ENCODE measurements at regions not wholly inside any gene's neighbourhood (a gene's known extent, or its start where the extent isn't known, plus 50 kb on each side); places are given as distances from the start of the nearest gene placed in this dataset.

GRCh38 chr10:53749439-53749838, 976.9 kb upstream of the MBL2 start:
- TF ChIP-seq POLR2A (IDR thresholded peaks at IDR 0.05) (no peak), CTCF (IDR thresholded peaks at IDR 0.05) (no peak)
- H3K4me1 ChIP-seq: no peaks in the 10 kb centered on the region
- 39% methylated on average over 2 of the region's 2 CpGs for WGBS (ENCODE audit: insufficient coverage, low coverage, low lambda C conversion rate, missing lambda C conversion rate)
- no peaks in the 10 kb centered on the region for H3K9me3 ChIP-seq
- H3K36me3 ChIP-seq: no peaks in the 10 kb centered on the region
- intact Hi-C loops (cut with DNase I): no loop called here
- no peaks in the 10 kb centered on the region for H3K27me3 ChIP-seq
- DNase-seq (no peak), ATAC-seq (no peak)
- no peak overlapping the region for H3K4me3 ChIP-seq
- no peak overlapping the region for H3K27ac ChIP-seq

- no peak for DNase-seq
- TF ChIP-seq POLR2A (IDR thresholded peaks at IDR 0.05) (no peak), CTCF (IDR thresholded peaks at IDR 0.05) (no peak)
- H3K9me3 ChIP-seq: no peaks in the 10 kb centered on the region
- no peak overlapping the region for H3K4me3 ChIP-seq
- no peak for ATAC-seq
- intact Hi-C loops (cut with DNase I): no loop called here
- H3K27me3 ChIP-seq: no peaks in the 10 kb centered on the region
- no peaks in the 10 kb centered on the region for H3K4me1 ChIP-seq
- 87% methylated on average over 1 of the region's 1 CpG for WGBS (ENCODE audit: insufficient coverage, low coverage, low lambda C conversion rate, missing lambda C conversion rate)
- no peaks in the 10 kb centered on the region for H3K36me3 ChIP-seq
- H3K27ac ChIP-seq: no peak overlapping the region
Measured at GRCh38 chr10:53748319-53748718, 975.7 kb upstream of the MBL2 start.

DNA sequence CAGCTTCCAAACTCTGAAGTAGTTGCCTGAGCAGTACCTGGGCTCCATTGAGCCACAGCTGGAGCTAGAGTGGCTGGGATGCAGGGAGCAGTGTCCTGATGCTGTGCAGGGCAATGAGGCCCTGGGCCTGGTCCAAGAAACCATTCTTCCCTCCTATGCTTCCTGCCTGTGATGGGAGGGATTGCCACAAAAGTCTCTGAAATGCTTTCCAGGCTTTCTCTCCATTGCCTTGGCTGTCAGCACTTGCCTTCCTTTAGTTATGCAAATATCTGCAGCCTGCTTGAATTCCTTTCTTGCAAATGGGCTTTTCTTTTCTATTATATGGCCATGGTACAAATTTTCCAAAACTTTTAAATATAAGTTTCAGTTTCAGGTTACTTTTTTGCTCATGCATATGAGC, 972.2 kb upstream of the MBL2 start:
- TF ChIP-seq POLR2A (IDR thresholded peaks at IDR 0.05) (no peak), CTCF (IDR thresholded peaks at IDR 0.05) (no peak)
- no peak overlapping the region for H3K4me3 ChIP-seq
- H3K9me3 ChIP-seq: no peaks in the 10 kb centered on the region
- H3K36me3 ChIP-seq: no peaks in the 10 kb centered on the region
- H3K4me1 ChIP-seq: no peaks in the 10 kb centered on the region
- ATAC-seq (no peak), DNase-seq (no peak)
- H3K27ac ChIP-seq: no peak overlapping the region
- H3K27me3 ChIP-seq: no peaks in the 10 kb centered on the region
- intact Hi-C loops (cut with DNase I): no loop called here

DNA sequence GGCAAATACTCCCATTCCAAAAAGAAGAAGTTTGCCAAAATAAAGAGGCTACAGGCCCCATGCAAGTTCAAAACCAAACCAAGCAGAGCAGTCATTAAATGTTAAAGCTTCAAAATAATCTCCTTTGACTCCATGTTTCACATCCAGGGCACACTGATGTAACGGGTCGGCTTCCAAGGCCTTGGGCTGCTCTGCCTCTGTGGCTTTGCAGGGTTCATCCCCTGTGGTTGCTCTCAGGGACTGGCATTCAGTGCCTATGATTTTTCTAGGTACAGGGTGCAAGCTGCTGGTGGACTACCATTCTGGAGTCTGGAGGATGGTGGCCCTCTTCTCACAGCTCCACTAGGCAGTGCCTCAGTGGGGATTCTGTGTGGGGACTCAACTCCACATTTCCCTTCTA, 971.6 kb upstream of the MBL2 start:
- Histone ChIP-seq H3K27me3 (no peaks in the 10 kb centered on the region), H3K27ac (no peak overlapping the region), H3K4me1 (no peaks in the 10 kb centered on the region), H3K4me3 (no peak overlapping the region), H3K36me3 (no peaks in the 10 kb centered on the region), H3K9me3 (no peaks in the 10 kb centered on the region)
- DNase-seq (no peak), ATAC-seq (no peak)
- TF ChIP-seq CTCF (IDR thresholded peaks at IDR 0.05) (no peak), POLR2A (IDR thresholded peaks at IDR 0.05) (no peak)
- WGBS (ENCODE audit: insufficient coverage, low coverage, low lambda C conversion rate, missing lambda C conversion rate): 76% methylated on average over 2 of the region's 2 CpGs
- intact Hi-C loops (cut with DNase I): no loop called here

GRCh38 chr10:53737132-53737531, 964.5 kb upstream of the MBL2 start:
- intact Hi-C loops (cut with DNase I): no loop called here

More at GRCh38 chr10:53737132-53737531, 964.5 kb upstream of the MBL2 start:
- no peaks in the 10 kb centered on the region for H3K36me3 ChIP-seq
- no peaks in the 10 kb centered on the region for H3K9me3 ChIP-seq
- DNase-seq (no peak), ATAC-seq (no peak)
- H3K4me1 ChIP-seq: no peaks in the 10 kb centered on the region
- TF ChIP-seq POLR2A (IDR thresholded peaks at IDR 0.05) (no peak), CTCF (IDR thresholded peaks at IDR 0.05) (no peak)
- H3K4me3 ChIP-seq: no peak overlapping the region
- no peaks in the 10 kb centered on the region for H3K27me3 ChIP-seq
- no peak overlapping the region for H3K27ac ChIP-seq
